ENCODE measurements at regions not wholly inside any gene's neighbourhood (a gene's known extent, or its start where the extent isn't known, plus 50 kb on each side); places are given as distances from the start of the nearest gene placed in this dataset.
"Not testable (repeated sequence)": the region's sequence is repeated elsewhere in the genome, so short reads cannot be mapped to it uniquely, and the experiment has no call there.

- DNase-seq (ENCODE audit: low read depth in 2 of 2): no peak
These were observed 56.3 kb upstream of the NCKAP5 start for GRCh38 chr2:133624551-133624950.

DNA sequence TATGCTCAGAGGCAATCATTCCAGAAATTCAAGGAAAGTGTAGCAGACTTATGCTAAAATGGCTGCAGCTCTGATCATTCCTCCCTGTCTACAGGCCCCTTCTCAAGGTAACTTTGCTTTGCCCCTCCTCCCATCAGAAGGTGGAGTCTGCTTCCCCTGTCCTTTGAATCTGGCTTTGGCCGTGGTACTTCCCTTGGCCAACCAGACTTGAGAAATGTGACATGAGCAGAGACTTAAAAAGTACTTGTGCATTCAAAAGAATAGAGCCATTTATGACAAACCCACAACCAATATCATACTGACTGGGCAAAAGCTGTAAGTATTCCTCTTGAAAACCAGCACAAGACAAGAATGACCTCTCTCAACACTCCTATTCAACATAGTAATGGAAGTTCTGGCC lies 59.5 kb upstream of the NCKAP5 start:
- DNase-seq (ENCODE audit: low read depth in 2 of 2): no peak

DNA sequence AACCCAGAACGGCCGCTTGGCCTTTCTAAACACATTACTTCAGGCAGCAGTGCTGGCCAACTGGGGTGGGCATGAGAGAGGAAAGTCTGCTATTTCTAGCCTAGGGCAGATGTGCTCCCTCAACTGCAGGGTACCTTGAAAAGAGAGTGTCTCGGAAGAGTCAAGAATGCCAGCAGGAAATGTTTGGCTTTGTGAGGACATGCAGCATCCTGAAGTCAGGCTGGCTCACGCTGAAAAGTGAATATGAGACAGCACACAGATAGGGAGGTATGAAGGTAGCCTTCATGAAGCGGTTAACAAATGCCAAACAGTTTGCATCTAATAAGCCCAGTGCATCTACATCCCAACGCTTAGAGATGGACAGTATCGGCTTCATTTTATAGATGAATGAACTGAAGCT lies 65.0 kb upstream of the NCKAP5 start:
- no peak for DNase-seq (ENCODE audit: low read depth in 2 of 2)

DNA sequence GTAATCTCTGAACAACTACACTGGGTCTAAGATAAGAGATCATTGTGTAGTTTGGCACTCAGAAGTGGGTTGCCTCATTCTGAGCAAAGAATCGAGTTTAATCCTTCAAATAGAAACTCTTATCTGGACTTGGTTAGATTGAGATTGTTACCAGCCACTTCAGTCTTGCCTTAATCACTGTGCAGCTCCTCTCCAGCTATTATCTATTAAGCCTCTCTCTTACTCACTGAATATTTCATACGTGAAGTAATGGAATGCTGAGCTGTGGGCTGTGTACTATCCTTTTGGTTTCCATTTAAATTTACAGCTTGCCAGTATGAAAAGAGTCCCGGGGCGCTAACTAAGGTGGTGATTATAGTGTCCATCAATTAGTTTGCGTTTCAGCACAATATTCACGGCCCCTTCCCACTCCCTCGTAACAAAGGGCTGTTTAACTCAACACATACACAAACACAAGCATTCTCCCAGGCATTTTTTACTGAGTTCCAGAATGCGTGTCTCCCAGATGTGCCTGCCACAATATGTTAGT lies 65.7 kb upstream of the NCKAP5 start:
- no peak for DNase-seq (ENCODE audit: low read depth in 2 of 2)

GRCh38 chr2:133635131-133635530 lies 66.9 kb upstream of the NCKAP5 start:
- DNase-seq (ENCODE audit: low read depth in 2 of 2): no peak

DNA sequence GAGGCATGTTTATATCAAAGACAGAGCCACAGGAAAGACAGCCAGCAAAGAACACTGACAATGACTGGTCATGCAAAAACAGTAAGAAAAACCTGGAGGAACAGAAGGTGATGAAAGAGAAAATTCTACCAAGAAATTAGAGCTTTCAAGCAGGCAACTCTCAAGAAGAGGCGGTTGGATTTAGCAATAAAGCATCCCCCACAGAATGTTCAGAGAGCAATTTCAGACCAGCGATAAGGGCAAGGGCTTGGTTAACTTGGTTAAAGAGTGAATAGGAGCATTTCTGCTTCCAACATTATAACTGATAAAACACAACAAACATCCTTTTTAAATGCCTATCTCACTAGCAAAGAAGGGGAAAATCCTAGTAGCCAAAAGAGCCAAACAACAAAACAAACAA lies 68.0 kb upstream of the NCKAP5 start:
- no peak for DNase-seq (ENCODE audit: low read depth in 2 of 2)

- DNase-seq (ENCODE audit: low read depth in 2 of 2): no peak
These were observed 71.8 kb upstream of the NCKAP5 start for GRCh38 chr2:133640103-133640502.

GRCh38 chr2:133641497-133641896 lies 73.2 kb upstream of the NCKAP5 start:
- DNase-seq (ENCODE audit: low read depth in 2 of 2): no peak

GRCh38 chr2:133641942-133642725 lies 73.9 kb upstream of the NCKAP5 start:
- no peak for DNase-seq (ENCODE audit: low read depth in 2 of 2)

- no peak for DNase-seq (ENCODE audit: low read depth in 2 of 2)
These were observed 74.5 kb upstream of the NCKAP5 start for GRCh38 chr2:133642791-133643191.

GRCh38 chr2:133643863-133644262 lies 75.6 kb upstream of the NCKAP5 start:
- no peak for DNase-seq (ENCODE audit: low read depth in 2 of 2)

DNA sequence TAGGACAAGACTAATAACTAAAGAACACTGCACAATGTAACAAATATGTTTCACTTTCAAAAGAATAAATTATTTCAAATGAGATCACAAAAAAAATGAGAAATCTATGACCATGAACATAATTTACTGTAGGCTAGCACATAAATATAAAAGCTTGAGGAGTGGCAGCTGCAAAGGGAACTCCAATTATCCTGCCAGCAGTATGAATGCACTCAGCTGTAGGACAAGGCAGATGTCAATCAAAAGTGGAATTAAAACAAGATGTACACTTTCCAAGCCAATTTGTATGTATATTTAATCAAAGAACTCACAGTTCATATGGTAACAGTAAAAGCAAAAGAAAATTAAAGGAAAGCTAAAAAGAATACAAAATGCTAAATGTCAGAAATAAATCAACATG lies 76.6 kb upstream of the NCKAP5 start:
- no peak for DNase-seq (ENCODE audit: low read depth in 2 of 2)

- DNase-seq (ENCODE audit: low read depth in 2 of 2): not testable (repeated sequence)
These were observed 79.1 kb upstream of the NCKAP5 start for GRCh38 chr2:133647386-133647785.

GRCh38 chr2:133651861-133652260 lies 83.6 kb upstream of the NCKAP5 start:
- DNase-seq (ENCODE audit: low read depth in 2 of 2): no peak

DNA sequence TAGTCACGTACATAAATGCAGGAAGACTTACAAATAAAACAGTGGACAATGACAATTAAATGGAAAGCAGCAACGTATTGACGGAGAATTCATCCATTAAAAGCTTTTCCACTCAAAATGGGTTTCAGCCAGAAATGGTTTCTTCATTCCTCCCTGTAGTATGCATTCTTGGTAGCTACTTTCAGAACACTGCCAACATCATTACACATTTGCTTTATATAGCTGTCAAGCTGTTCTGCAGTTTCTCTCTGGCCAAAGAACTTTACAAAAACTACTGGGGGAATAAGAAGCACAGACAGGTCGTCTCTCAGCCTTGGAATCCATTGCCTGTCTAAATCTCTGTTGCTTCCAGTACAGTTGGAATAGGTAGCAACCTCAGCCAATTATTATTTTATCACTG lies 84.1 kb upstream of the NCKAP5 start:
- DNase-seq (ENCODE audit: low read depth in 2 of 2): no peak

GRCh38 chr2:133653056-133653455 lies 84.8 kb upstream of the NCKAP5 start:
- DNase-seq (ENCODE audit: low read depth in 2 of 2): no peak

GRCh38 chr2:133654949-133655348 lies 86.7 kb upstream of the NCKAP5 start:
- DNase-seq (ENCODE audit: low read depth in 2 of 2): no peak

DNA sequence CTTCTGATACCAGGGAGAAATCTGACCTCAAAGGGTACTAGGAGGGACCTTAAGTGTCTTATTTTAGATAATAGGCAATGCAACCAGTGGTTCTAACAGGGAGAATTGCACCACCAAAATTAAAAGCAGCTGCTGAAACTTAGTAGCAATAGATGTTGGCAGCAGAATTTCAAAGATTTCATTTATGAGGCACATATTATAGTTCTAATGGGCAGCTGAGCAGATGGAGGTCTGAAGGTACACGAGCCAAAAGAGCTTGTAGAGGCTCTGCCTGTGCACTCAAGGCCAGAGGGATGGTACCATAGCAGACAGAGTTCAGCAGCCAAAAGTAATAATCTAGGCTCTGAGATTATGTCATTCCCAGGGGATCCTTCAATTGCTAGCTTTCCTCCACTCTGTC lies 87.3 kb upstream of the NCKAP5 start:
- no peak for DNase-seq (ENCODE audit: low read depth in 2 of 2)

DNA sequence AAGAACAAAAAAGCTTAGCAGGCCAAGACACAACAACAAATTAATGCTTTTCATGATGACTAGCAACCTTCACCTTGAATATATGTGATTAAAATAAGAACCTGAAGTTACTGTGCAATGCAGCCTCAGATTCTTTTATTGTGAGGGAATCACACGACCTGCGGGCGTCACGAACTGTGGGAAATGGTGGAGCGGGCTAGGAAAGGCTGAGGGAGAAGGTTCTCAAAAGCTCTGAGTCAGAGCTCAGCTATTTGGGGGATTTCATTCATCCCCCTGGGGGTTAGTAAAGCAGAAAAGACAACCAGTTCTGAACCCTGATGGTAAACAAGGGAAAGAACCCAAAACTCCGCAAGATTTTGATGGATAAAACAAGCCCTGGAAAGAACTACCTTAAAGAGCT lies 89.3 kb upstream of the NCKAP5 start:
- DNase-seq (ENCODE audit: low read depth in 2 of 2): no peak

DNA sequence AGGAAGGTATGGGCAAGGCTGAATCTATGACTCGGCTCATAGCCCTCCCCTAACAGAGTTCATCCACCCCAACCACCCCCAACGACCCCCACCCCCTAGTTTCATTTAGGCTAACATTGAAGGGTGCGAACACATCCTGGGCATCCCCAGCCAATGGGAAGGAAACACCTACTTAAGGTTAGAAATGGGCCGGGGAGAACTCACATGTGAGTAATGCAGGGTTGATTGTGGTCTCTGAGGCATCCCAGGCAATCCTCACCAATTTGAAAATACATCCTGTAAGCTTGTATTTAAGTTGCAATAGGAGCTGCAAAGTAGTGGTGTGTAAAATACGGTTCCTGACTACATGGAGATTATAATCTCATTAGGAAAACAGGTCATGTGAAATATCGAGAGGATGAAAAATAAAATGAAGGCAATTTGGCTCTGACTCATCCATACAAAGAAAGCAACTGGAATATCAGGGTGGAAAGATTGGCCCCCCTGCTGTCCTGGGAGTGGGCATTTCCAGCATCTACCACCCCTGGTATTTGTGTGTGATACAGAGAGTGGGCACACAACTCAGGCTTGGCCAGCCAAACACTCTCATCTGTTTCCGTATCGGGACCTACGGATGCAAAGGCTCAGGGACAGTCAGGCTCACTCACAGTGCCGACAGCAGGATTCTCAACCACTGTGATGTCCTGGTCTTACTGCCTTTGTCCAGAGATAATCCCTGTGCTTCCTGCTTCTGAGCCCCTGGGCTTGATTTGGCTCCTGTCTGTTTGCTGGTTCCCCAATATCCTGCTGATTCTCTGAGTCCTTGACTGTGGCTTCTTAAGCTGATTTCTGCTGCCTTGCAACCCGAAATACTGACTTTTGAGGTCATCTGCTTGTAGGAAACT lies 90.0 kb upstream of the NCKAP5 start:
- no peak for DNase-seq (ENCODE audit: low read depth in 2 of 2)

- DNase-seq (ENCODE audit: low read depth in 2 of 2): no peak
These were observed 92.2 kb upstream of the NCKAP5 start for GRCh38 chr2:133660510-133660909.

DNA sequence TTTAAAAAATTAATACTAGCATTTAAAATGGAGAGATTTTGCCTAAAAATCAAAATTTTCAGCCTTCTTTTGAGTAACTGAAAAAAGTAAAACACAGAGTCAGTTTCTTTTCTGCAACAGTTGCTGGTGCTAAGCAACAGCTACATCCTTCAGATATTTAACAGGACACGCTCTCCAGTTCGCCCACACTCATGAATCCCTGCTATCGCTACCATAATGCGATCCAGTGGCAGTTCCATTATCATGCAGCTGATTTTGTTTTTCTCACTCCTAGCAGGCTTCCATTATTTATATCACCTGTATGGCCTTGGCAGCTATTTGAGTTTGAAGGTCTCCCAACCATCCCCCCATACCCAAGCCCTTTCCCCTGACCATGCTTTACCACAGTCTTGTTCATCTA lies 93.1 kb upstream of the NCKAP5 start:
- DNase-seq (ENCODE audit: low read depth in 2 of 2): no peak

DNA sequence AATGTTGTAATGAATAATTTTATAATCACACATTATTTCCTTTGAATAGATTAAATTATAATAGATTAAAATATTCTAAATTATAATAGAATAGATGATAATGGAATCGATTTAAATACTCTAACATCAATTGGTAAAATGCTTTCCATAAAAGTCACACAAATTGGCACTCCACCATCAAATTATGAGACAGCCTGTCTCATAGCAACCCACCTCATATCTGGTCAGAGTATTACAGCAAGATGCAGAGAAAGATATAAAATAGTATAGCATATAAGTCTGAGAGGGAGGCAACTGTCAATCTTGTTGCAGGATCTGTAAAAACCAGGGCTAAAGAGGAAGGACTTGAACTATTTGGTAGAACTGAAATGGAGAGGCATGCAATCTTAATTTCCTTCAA lies 98.4 kb upstream of the NCKAP5 start:
- no peak for DNase-seq (ENCODE audit: low read depth in 2 of 2)

Measured in stimulated activated CD8-positive, alpha-beta memory T cell treated with anti-CD3 and anti-CD28 coated beads, Interleukin-15, amount 100 ng/mL, for 48 hours (primary cell).